ENCODE measurements at regions not wholly inside any gene's neighbourhood (a gene's known extent, or its start where the extent isn't known, plus 50 kb on each side); places are given as distances from the start of the nearest gene placed in this dataset.

GRCh38 chr11:128052912-128053641 lies 534.3 kb downstream of the ETS1 start:
- Histone ChIP-seq H3K4me3 (ENCODE audit: low read length) (no peak overlapping the region), H3K27ac (ENCODE audit: low read depth, low read length) (no peak overlapping the region), H4K20me1 (ENCODE audit: control insufficient read depth, insufficient read depth, low read depth, low read length) (no peaks in the 10 kb centered on the region), H3K9me2 (replicated peaks; ENCODE audit: control insufficient read depth, low read length) (no peaks in the 10 kb centered on the region), H3K79me2 (ENCODE audit: control insufficient read depth, low read length) (no peaks in the 10 kb centered on the region), H3K4me1 (ENCODE audit: control insufficient read depth, low read length) (no peaks in the 10 kb centered on the region), H3F3A (ENCODE audit: control insufficient read depth, insufficient read depth) (no peaks in the 10 kb centered on the region), H3K27me3 (ENCODE audit: control insufficient read depth, low read length) (peaks cover 6% of the 10 kb centered on the region), H3K4me2 (ENCODE audit: low read length) (no peak overlapping the region), H3K36me3 (ENCODE audit: control insufficient read depth, low read length) (no peaks in the 10 kb centered on the region), H3K9me3 (ENCODE audit: control insufficient read depth, insufficient read depth, low read length) (no peaks in the 10 kb centered on the region)
- TF ChIP-seq EZH2phosphoT487 (IDR thresholded peaks at IDR 0.05; ENCODE audit: borderline replicate concordance, low read length), result no peak
- TF ChIP-seq CTCF (IDR thresholded peaks at IDR 0.05; ENCODE audit: low read depth, low read length, poor library complexity, severe bottlenecking), result no peak

GRCh38 chr11:128048121-128048520 lies 539.2 kb downstream of the ETS1 start:
- H3K27me3 ChIP-seq (ENCODE audit: control insufficient read depth, low read length), result no peaks in the 10 kb centered on the region

GRCh38 chr11:128047026-128047425 lies 540.3 kb downstream of the ETS1 start:
- no peak overlapping the region for H3K27ac ChIP-seq (ENCODE audit: low read depth, low read length)
- H4K20me1 ChIP-seq (ENCODE audit: control insufficient read depth, insufficient read depth, low read depth, low read length), result no peaks in the 10 kb centered on the region
- H3K36me3 ChIP-seq (ENCODE audit: control insufficient read depth, low read length), result no peaks in the 10 kb centered on the region
- H3K9me3 ChIP-seq (ENCODE audit: control insufficient read depth, insufficient read depth, low read length), result no peaks in the 10 kb centered on the region
- no peaks in the 10 kb centered on the region for H3F3A ChIP-seq (ENCODE audit: control insufficient read depth, insufficient read depth)
- H3K27me3 ChIP-seq (ENCODE audit: control insufficient read depth, low read length), result peaks cover 2% of the 10 kb centered on the region; the same call in 1 of the 2 replicates
- peaks cover 3% of the 10 kb centered on the region; the same call in 1 of the 2 replicates for H3K4me1 ChIP-seq (ENCODE audit: control insufficient read depth, low read length)
- H3K4me3 ChIP-seq (ENCODE audit: low read length), result no peak overlapping the region
- H3K9me2 ChIP-seq (replicated peaks; ENCODE audit: control insufficient read depth, low read length), result no peaks in the 10 kb centered on the region
- TF ChIP-seq CTCF (IDR thresholded peaks at IDR 0.05; ENCODE audit: low read depth, low read length, poor library complexity, severe bottlenecking) (no peak), EZH2phosphoT487 (IDR thresholded peaks at IDR 0.05; ENCODE audit: borderline replicate concordance, low read length) (no peak)
- no peak overlapping the region for H3K4me2 ChIP-seq (ENCODE audit: low read length)
- H3K79me2 ChIP-seq (ENCODE audit: control insufficient read depth, low read length), result no peaks in the 10 kb centered on the region

More at GRCh38 chr11:128048121-128048520, 539.2 kb downstream of the ETS1 start:
- TF ChIP-seq EZH2phosphoT487 (IDR thresholded peaks at IDR 0.05; ENCODE audit: borderline replicate concordance, low read length), result no peak
- TF ChIP-seq CTCF (IDR thresholded peaks at IDR 0.05; ENCODE audit: low read depth, low read length, poor library complexity, severe bottlenecking), result no peak
- Histone ChIP-seq H3K36me3 (ENCODE audit: control insufficient read depth, low read length) (no peaks in the 10 kb centered on the region), H3K4me2 (ENCODE audit: low read length) (no peak overlapping the region), H3K79me2 (ENCODE audit: control insufficient read depth, low read length) (no peaks in the 10 kb centered on the region), H3K9me3 (ENCODE audit: control insufficient read depth, insufficient read depth, low read length) (no peaks in the 10 kb centered on the region), H3K9me2 (replicated peaks; ENCODE audit: control insufficient read depth, low read length) (no peaks in the 10 kb centered on the region), H3K4me1 (ENCODE audit: control insufficient read depth, low read length) (no peaks in the 10 kb centered on the region), H4K20me1 (ENCODE audit: control insufficient read depth, insufficient read depth, low read depth, low read length) (no peaks in the 10 kb centered on the region), H3K27ac (ENCODE audit: low read depth, low read length) (no peak overlapping the region), H3F3A (ENCODE audit: control insufficient read depth, insufficient read depth) (no peaks in the 10 kb centered on the region), H3K4me3 (ENCODE audit: low read length) (no peak overlapping the region)

Measured in DOHH2 (cell line).